GM23338 (cell line): ENCODE measurements at regions not wholly inside any gene's neighbourhood (a gene's known extent, or its start where the extent isn't known, plus 50 kb on each side); places are given as distances from the start of the nearest gene placed in this dataset.

Experiments used
- ATAC-seq: fragments of 200-7000 bp; cut with Tn5 transposase; 3 replicates; pipeline ENCODE4 v1.9.1; 2020
- DNase-seq: peaks from one replicate; pipeline ENCODE4 v3.0.0-alpha.2; 2015; ENCODE audit warnings: low spot score
- H2AFZ ChIP-seq: fragments of 200-600 bp; sonication (generic); 2 replicates; pipeline ENCODE4 v1.8.0; 2016; ENCODE audit warnings: antibody characterized with exemption, mild to moderate bottlenecking, moderate library complexity
- H3F3A ChIP-seq: fragments of 200-600 bp; sonication (generic); replicated peaks from 2 replicates; pipeline ENCODE4 v1.8.0; 2017; ENCODE audit warnings: antibody characterized with exemption, mixed run types, low read depth
- H3K27ac ChIP-seq: fragments of 200-600 bp; sonication (generic); 2 replicates; pipeline ENCODE4 v1.6.1; 2016; ENCODE audit warnings: low read depth
- H3K27me3 ChIP-seq: fragments of 200-600 bp; sonication (generic); 2 replicates; pipeline ENCODE4 v1.8.0; 2016; ENCODE audit warnings: mild to moderate bottlenecking, mixed run types, moderate library complexity; ENCODE audit not compliant: insufficient read depth
- H3K36me3 ChIP-seq: fragments of 200-600 bp; sonication (generic); 2 replicates; pipeline ENCODE4 v1.8.0; 2016; ENCODE audit warnings: mild to moderate bottlenecking; ENCODE audit not compliant: insufficient read depth
- H3K4me1 ChIP-seq: fragments of 200-600 bp; sonication (generic); 2 replicates; pipeline ENCODE4 v1.8.0; 2016; ENCODE audit warnings: mild to moderate bottlenecking, moderate library complexity; ENCODE audit not compliant: insufficient read depth
- H3K4me2 ChIP-seq: fragments of 200-600 bp; sonication (generic); 2 replicates; pipeline ENCODE4 v1.7.1; 2017; ENCODE audit warnings: mixed run types
- H3K4me3 ChIP-seq: fragments of 200-600 bp; sonication (generic); 2 replicates; pipeline ENCODE4 v1.6.1; 2016; ENCODE audit warnings: mixed run types
- H3K79me2 ChIP-seq: fragments of 200-600 bp; sonication (generic); replicated peaks from 2 replicates; pipeline ENCODE4 v1.8.0; 2017; ENCODE audit warnings: mild to moderate bottlenecking; ENCODE audit not compliant: insufficient read depth
- H3K9me2 ChIP-seq: fragments of 200-600 bp; sonication (generic); 2 replicates; pipeline ENCODE4 v1.8.0; 2017; ENCODE audit not compliant: insufficient read depth
- H4K20me1 ChIP-seq: fragments of 200-600 bp; sonication (generic); replicated peaks from 2 replicates; pipeline ENCODE4 v1.8.0; 2017; ENCODE audit warnings: mild to moderate bottlenecking; ENCODE audit not compliant: insufficient read depth
- H3K27ac Mint-ChIP-seq: 2 replicates; pipeline ENCODE4 v1.8.0; 2020; ENCODE audit warnings: inconsistent platforms, mild to moderate bottlenecking, moderate library complexity, mixed read lengths
- H3K27me3 Mint-ChIP-seq: 3 replicates; pipeline ENCODE4 v1.8.0; 2022; ENCODE audit warnings: low read depth, mild to moderate bottlenecking, moderate library complexity, mixed read lengths, inconsistent platforms; ENCODE audit not compliant: insufficient read depth, poor library complexity
- H3K36me3 Mint-ChIP-seq: 3 replicates; pipeline ENCODE4 v1.8.0; 2021; ENCODE audit warnings: low read depth, mild to moderate bottlenecking, inconsistent platforms, moderate library complexity, mixed read lengths
- H3K4me1 Mint-ChIP-seq: 3 replicates; pipeline ENCODE4 v1.8.0; 2020; ENCODE audit warnings: mild to moderate bottlenecking, inconsistent platforms, mixed read lengths
- H3K4me3 Mint-ChIP-seq: 3 replicates; pipeline ENCODE4 v1.8.0; 2021; ENCODE audit warnings: moderate library complexity, mild to moderate bottlenecking, inconsistent platforms, mixed read lengths
- H3K9me3 Mint-ChIP-seq: 3 replicates; pipeline ENCODE4 v1.8.0; 2020; ENCODE audit warnings: moderate library complexity, mild to moderate bottlenecking, inconsistent platforms, mixed read lengths
- CREB1 ChIP-seq: fragments of 250-450 bp; sonication (Bioruptor Pico); IDR thresholded peaks from 2 replicates; pipeline ENCODE4 v1.5.0; 2020; ENCODE audit warnings: low read depth, mild to moderate bottlenecking, moderate library complexity
- EZH2 ChIP-seq: fragments of 200-600 bp; sonication (generic); IDR thresholded peaks from one replicate; pipeline ENCODE4 v1.8.0; 2017; ENCODE audit warnings: antibody characterized with exemption, mild to moderate bottlenecking, low read depth; ENCODE audit not compliant: unreplicated experiment
- EZH2phosphoT487 ChIP-seq: fragments of 200-600 bp; sonication (generic); IDR thresholded peaks from one replicate; pipeline ENCODE4 v1.8.1; 2018; ENCODE audit warnings: antibody characterized with exemption; ENCODE audit not compliant: unreplicated experiment
- JUNB ChIP-seq: IDR thresholded peaks from one replicate; pipeline ENCODE4 v1.6.1; 2016; ENCODE audit warnings: antibody characterized with exemption; ENCODE audit not compliant: unreplicated experiment
- POLR2AphosphoS5 ChIP-seq: IDR thresholded peaks from 2 replicates; pipeline ENCODE4 v1.6.1; 2016; ENCODE audit warnings: antibody characterized with exemption, low read depth
- STAT1 ChIP-seq: IDR thresholded peaks from one replicate; pipeline ENCODE4 v1.6.1; 2016; ENCODE audit warnings: antibody characterized with exemption; ENCODE audit not compliant: unreplicated experiment
- ZNF114 ChIP-seq: fragments of 250-450 bp; sonication (Bioruptor Pico); IDR thresholded peaks from 2 replicates; pipeline ENCODE4 v1.5.0; 2020; ENCODE audit warnings: mild to moderate bottlenecking, moderate library complexity
- TF ChIP-seq, protein P1 (sequence below), 2 experiments: fragments of 200-600 bp in 1 of 2; sonication (generic) in 1 of 2; conservative IDR thresholded peaks; 2 replicates each; pipeline versions ENCODE4 v1.5.1 to v1.6.1; 2016 to 2017; ENCODE audit warnings: antibody characterized with exemption in 2 of 2, low read depth in 2 of 2, mild to moderate bottlenecking in 2 of 2, moderate library complexity in 1 of 2
- TF ChIP-seq, protein P2 (sequence below): fragments of 250-450 bp; sonication (Bioruptor Pico); IDR thresholded peaks from 2 replicates; pipeline ENCODE4 v1.5.0; 2020; ENCODE audit warnings: mild to moderate bottlenecking, moderate library complexity
- TF ChIP-seq, protein P3 (sequence below): IDR thresholded peaks from one replicate; pipeline ENCODE4 v1.6.1; 2018; ENCODE audit warnings: antibody characterized with exemption; ENCODE audit not compliant: unreplicated experiment

DNA sequence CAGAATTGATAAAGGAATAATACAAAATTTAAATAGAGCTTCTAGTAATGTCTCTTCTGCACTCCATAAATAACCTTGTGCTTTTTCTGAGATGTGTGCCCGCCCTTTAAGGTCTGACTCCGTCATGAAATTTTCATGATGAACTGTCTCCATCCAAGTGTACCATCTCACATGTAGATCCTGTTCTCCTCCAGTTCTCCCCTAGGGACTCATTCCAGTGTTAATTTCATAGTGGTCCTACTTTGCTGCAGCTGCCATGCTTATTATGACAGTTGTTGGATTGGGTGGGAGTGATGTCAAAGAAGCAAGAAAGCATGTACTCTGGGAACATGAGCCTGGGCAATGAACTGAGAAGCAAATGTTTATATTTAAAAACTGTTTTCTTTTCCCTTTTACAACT lies 442.5 kb upstream of the PDE3A start:
- no peaks in the 10 kb centered on the region for H4K20me1 ChIP-seq
- H3K27me3 ChIP-seq, result no peaks in the 10 kb centered on the region
- H2AFZ ChIP-seq, result no peak overlapping the region
- DNase-seq (no peak), ATAC-seq (no peak)
- no peaks in the 10 kb centered on the region; the same call in 1 of the 2 replicates for H3K9me2 ChIP-seq
- no peak overlapping the region for H3K4me3 ChIP-seq
- H3K79me2 ChIP-seq, result no peaks in the 10 kb centered on the region
- H3F3A ChIP-seq, result no peaks in the 10 kb centered on the region
- Mint-ChIP-seq H3K36me3 (no peaks in the 10 kb centered on the region), H3K27ac (no peak overlapping the region), H3K4me1 (peaks cover 6% of the 10 kb centered on the region), H3K4me3 (no peak overlapping the region), H3K9me3 (no peaks in the 10 kb centered on the region; the same call in 2 of the 3 replicates), H3K27me3 (peaks cover 3% of the 10 kb centered on the region)
- H3K4me1 ChIP-seq, result 0 out of 2 replicates have a peak, but pooled peaks cover 8% of the 10 kb centered on the region
- no peak for TF ChIP-seq STAT1
- TF ChIP-seq POLR2AphosphoS5, result no peak
- no peaks in the 10 kb centered on the region for H3K36me3 ChIP-seq
- no peak overlapping the region for H3K27ac ChIP-seq
- H3K4me2 ChIP-seq, result no peak overlapping the region

DNA sequence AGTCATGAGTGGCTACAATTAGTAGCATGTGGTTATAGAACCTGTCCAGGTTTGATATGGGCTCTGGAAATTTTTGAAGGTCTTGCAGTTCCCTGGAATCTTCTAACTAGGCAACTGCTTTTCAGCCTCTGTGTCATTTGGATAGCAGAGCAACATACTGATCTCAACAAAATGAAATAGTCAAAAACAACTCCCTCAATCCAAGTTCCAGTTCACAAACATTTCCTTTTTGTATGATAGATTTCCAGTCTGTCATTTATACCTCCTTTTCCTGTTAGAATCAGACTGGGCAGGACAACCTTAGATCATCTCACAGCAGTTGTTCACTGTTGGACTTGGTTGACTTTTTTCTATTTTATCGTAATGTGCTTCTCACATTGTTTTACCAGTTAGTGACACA lies 442.1 kb upstream of the PDE3A start:
- H3K4me1 ChIP-seq, result 0 out of 2 replicates have a peak, but pooled peaks cover 8% of the 10 kb centered on the region
- H4K20me1 ChIP-seq, result no peaks in the 10 kb centered on the region
- no peaks in the 10 kb centered on the region for H3K36me3 ChIP-seq
- no peak for ATAC-seq
- Mint-ChIP-seq H3K27me3 (peaks cover 3% of the 10 kb centered on the region), H3K4me3 (no peak overlapping the region), H3K9me3 (no peaks in the 10 kb centered on the region; the same call in 2 of the 3 replicates), H3K4me1 (peaks cover 6% of the 10 kb centered on the region), H3K36me3 (no peaks in the 10 kb centered on the region), H3K27ac (no peak overlapping the region)
- no peaks in the 10 kb centered on the region for H3F3A ChIP-seq
- DNase-seq, result no peak
- no peaks in the 10 kb centered on the region; the same call in 1 of the 2 replicates for H3K9me2 ChIP-seq
- H2AFZ ChIP-seq, result no peak overlapping the region
- H3K4me2 ChIP-seq, result no peak overlapping the region
- H3K4me3 ChIP-seq, result no peak overlapping the region
- no peaks in the 10 kb centered on the region for H3K79me2 ChIP-seq
- H3K27me3 ChIP-seq, result no peaks in the 10 kb centered on the region
- H3K27ac ChIP-seq, result no peak overlapping the region
- TF ChIP-seq ZNF114 (CRISPR knock-in tag) (no peak), STAT1 (no peak), POLR2AphosphoS5 (no peak), CREB1 (no peak), JUNB (no peak), EZH2 (no peak), EZH2phosphoT487 (no peak)
- TF ChIP-seq, protein P1, sequence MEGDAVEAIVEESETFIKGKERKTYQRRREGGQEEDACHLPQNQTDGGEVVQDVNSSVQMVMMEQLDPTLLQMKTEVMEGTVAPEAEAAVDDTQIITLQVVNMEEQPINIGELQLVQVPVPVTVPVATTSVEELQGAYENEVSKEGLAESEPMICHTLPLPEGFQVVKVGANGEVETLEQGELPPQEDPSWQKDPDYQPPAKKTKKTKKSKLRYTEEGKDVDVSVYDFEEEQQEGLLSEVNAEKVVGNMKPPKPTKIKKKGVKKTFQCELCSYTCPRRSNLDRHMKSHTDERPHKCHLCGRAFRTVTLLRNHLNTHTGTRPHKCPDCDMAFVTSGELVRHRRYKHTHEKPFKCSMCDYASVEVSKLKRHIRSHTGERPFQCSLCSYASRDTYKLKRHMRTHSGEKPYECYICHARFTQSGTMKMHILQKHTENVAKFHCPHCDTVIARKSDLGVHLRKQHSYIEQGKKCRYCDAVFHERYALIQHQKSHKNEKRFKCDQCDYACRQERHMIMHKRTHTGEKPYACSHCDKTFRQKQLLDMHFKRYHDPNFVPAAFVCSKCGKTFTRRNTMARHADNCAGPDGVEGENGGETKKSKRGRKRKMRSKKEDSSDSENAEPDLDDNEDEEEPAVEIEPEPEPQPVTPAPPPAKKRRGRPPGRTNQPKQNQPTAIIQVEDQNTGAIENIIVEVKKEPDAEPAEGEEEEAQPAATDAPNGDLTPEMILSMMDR (conservative IDR thresholded peaks at IDR 0.05; ENCODE audit: low read depth in 2 of 2), result no peak
- TF ChIP-seq, protein P2, sequence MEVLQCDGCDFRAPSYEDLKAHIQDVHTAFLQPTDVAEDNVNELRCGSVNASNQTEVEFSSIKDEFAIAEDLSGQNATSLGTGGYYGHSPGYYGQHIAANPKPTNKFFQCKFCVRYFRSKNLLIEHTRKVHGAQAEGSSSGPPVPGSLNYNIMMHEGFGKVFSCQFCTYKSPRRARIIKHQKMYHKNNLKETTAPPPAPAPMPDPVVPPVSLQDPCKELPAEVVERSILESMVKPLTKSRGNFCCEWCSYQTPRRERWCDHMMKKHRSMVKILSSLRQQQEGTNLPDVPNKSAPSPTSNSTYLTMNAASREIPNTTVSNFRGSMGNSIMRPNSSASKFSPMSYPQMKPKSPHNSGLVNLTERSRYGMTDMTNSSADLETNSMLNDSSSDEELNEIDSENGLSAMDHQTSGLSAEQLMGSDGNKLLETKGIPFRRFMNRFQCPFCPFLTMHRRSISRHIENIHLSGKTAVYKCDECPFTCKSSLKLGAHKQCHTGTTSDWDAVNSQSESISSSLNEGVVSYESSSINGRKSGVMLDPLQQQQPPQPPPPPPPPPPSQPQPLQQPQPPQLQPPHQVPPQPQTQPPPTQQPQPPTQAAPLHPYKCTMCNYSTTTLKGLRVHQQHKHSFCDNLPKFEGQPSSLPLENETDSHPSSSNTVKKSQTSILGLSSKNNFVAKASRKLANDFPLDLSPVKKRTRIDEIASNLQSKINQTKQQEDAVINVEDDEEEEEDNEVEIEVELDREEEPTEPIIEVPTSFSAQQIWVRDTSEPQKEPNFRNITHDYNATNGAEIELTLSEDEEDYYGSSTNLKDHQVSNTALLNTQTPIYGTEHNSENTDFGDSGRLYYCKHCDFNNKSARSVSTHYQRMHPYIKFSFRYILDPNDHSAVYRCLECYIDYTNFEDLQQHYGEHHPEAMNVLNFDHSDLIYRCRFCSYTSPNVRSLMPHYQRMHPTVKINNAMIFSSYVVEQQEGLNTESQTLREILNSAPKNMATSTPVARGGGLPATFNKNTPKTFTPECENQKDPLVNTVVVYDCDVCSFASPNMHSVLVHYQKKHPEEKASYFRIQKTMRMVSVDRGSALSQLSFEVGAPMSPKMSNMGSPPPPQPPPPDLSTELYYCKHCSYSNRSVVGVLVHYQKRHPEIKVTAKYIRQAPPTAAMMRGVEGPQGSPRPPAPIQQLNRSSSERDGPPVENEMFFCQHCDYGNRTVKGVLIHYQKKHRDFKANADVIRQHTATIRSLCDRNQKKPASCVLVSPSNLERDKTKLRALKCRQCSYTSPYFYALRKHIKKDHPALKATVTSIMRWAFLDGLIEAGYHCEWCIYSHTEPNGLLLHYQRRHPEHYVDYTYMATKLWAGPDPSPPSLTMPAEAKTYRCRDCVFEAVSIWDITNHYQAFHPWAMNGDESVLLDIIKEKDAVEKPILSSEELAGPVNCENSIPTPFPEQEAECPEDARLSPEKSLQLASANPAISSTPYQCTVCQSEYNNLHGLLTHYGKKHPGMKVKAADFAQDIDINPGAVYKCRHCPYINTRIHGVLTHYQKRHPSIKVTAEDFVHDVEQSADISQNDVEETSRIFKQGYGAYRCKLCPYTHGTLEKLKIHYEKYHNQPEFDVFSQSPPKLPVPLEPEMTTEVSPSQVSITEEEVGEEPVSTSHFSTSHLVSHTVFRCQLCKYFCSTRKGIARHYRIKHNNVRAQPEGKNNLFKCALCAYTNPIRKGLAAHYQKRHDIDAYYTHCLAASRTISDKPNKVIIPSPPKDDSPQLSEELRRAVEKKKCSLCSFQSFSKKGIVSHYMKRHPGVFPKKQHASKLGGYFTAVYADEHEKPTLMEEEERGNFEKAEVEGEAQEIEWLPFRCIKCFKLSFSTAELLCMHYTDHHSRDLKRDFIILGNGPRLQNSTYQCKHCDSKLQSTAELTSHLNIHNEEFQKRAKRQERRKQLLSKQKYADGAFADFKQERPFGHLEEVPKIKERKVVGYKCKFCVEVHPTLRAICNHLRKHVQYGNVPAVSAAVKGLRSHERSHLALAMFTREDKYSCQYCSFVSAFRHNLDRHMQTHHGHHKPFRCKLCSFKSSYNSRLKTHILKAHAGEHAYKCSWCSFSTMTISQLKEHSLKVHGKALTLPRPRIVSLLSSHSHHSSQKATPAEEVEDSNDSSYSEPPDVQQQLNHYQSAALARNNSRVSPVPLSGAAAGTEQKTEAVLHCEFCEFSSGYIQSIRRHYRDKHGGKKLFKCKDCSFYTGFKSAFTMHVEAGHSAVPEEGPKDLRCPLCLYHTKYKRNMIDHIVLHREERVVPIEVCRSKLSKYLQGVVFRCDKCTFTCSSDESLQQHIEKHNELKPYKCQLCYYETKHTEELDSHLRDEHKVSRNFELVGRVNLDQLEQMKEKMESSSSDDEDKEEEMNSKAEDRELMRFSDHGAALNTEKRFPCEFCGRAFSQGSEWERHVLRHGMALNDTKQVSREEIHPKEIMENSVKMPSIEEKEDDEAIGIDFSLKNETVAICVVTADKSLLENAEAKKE, result no peak
- TF ChIP-seq, protein P3, sequence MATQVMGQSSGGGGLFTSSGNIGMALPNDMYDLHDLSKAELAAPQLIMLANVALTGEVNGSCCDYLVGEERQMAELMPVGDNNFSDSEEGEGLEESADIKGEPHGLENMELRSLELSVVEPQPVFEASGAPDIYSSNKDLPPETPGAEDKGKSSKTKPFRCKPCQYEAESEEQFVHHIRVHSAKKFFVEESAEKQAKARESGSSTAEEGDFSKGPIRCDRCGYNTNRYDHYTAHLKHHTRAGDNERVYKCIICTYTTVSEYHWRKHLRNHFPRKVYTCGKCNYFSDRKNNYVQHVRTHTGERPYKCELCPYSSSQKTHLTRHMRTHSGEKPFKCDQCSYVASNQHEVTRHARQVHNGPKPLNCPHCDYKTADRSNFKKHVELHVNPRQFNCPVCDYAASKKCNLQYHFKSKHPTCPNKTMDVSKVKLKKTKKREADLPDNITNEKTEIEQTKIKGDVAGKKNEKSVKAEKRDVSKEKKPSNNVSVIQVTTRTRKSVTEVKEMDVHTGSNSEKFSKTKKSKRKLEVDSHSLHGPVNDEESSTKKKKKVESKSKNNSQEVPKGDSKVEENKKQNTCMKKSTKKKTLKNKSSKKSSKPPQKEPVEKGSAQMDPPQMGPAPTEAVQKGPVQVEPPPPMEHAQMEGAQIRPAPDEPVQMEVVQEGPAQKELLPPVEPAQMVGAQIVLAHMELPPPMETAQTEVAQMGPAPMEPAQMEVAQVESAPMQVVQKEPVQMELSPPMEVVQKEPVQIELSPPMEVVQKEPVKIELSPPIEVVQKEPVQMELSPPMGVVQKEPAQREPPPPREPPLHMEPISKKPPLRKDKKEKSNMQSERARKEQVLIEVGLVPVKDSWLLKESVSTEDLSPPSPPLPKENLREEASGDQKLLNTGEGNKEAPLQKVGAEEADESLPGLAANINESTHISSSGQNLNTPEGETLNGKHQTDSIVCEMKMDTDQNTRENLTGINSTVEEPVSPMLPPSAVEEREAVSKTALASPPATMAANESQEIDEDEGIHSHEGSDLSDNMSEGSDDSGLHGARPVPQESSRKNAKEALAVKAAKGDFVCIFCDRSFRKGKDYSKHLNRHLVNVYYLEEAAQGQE, result no peak
